Activated B cell treated with CpG ODN at 0.5 μM for 24 hours (primary cell): ENCODE measurements at regions not wholly inside any gene's neighbourhood (a gene's known extent, or its start where the extent isn't known, plus 50 kb on each side); places are given as distances from the start of the nearest gene placed in this dataset.

Experiments used
- ATAC-seq: fragments of 200-7000 bp; cut with Tn5 transposase; one replicate; pipeline ENCODE4 v1.10.0; 2021; ENCODE audit warnings: low read depth, mild to moderate bottlenecking, moderate library complexity
- CTCF ChIA-PET: fragments of 350-600 bp; sonication (Branson Sonifier 250); formaldehyde crosslinking; loops from one replicate; lab custom pipeline; 2021; ENCODE audit warnings: antibody characterized with exemption; lab: Charles Lee
- POLR2A ChIA-PET: fragments of 350-600 bp; sonication (Branson Sonifier 250); formaldehyde crosslinking; loops from one replicate; lab custom pipeline; 2021; ENCODE audit warnings: antibody characterized with exemption; lab: Charles Lee
- DNase-seq: peaks from one replicate; pipeline ENCODE4 v3.0.0; 2022
- H3K27ac Mint-ChIP-seq: one replicate; pipeline ENCODE4 v1.8.0; 2020; ENCODE audit warnings: mixed read lengths
- H3K27me3 Mint-ChIP-seq: one replicate; pipeline ENCODE4 v1.8.0; 2021; ENCODE audit warnings: mixed read lengths
- H3K36me3 Mint-ChIP-seq: one replicate; pipeline ENCODE4 v1.8.0; 2021; ENCODE audit warnings: low read depth, mixed read lengths
- H3K4me1 Mint-ChIP-seq: one replicate; pipeline ENCODE4 v1.8.0; 2021; ENCODE audit warnings: mixed read lengths
- H3K4me3 Mint-ChIP-seq: one replicate; pipeline ENCODE4 v1.8.0; 2020; ENCODE audit warnings: mild to moderate bottlenecking, mixed read lengths
- H3K9me3 Mint-ChIP-seq: one replicate; pipeline ENCODE4 v1.8.0; 2020; ENCODE audit warnings: mixed read lengths
- intact Hi-C: fragments of 100-400 bp; cut with micrococcal nuclease; formaldehyde crosslinking; loops from one replicate; pipeline ENCODE4 v1.15.1; 2024
- TF ChIP-seq, protein P1 (sequence below): fragments of 200-600 bp; IDR thresholded peaks from one replicate; pipeline ENCODE4 v1.8.0; 2022; ENCODE audit warnings: antibody characterized with exemption, mild to moderate bottlenecking

GRCh38 chr1:47564570-47564969, 126.7 kb downstream of the FOXD2 start:
- ChIA-PET CTCF (no interaction called here), POLR2A (no interaction called here)
- Mint-ChIP-seq H3K9me3 (no peaks in the 10 kb centered on the region), H3K27ac (no peak overlapping the region), H3K27me3 (peaks cover 16% of the 10 kb centered on the region), H3K4me3 (no peak overlapping the region), H3K4me1 (no peaks in the 10 kb centered on the region), H3K36me3 (no peaks in the 10 kb centered on the region)
- DNase-seq: no peak
- no peak for ATAC-seq
- intact Hi-C loops: no loop called here
- TF ChIP-seq, protein P1, sequence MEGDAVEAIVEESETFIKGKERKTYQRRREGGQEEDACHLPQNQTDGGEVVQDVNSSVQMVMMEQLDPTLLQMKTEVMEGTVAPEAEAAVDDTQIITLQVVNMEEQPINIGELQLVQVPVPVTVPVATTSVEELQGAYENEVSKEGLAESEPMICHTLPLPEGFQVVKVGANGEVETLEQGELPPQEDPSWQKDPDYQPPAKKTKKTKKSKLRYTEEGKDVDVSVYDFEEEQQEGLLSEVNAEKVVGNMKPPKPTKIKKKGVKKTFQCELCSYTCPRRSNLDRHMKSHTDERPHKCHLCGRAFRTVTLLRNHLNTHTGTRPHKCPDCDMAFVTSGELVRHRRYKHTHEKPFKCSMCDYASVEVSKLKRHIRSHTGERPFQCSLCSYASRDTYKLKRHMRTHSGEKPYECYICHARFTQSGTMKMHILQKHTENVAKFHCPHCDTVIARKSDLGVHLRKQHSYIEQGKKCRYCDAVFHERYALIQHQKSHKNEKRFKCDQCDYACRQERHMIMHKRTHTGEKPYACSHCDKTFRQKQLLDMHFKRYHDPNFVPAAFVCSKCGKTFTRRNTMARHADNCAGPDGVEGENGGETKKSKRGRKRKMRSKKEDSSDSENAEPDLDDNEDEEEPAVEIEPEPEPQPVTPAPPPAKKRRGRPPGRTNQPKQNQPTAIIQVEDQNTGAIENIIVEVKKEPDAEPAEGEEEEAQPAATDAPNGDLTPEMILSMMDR: no peak

- TF ChIP-seq, protein P1: no peak
- CTCF ChIA-PET: no interaction called here
- intact Hi-C loops: no loop called here
- DNase-seq (no peak), ATAC-seq (no peak)
- POLR2A ChIA-PET: no interaction called here
- Mint-ChIP-seq H3K4me3 (no peak overlapping the region), H3K9me3 (no peaks in the 10 kb centered on the region), H3K27ac (no peak overlapping the region), H3K27me3 (peaks cover 16% of the 10 kb centered on the region), H3K4me1 (no peaks in the 10 kb centered on the region), H3K36me3 (no peaks in the 10 kb centered on the region)
Measured at GRCh38 chr1:47565092-47565491, 127.2 kb downstream of the FOXD2 start.

GRCh38 chr1:47565676-47566075, 127.8 kb downstream of the FOXD2 start:
- ATAC-seq: no peak
- Mint-ChIP-seq H3K27ac (no peak overlapping the region), H3K36me3 (no peaks in the 10 kb centered on the region), H3K4me1 (no peaks in the 10 kb centered on the region), H3K9me3 (no peaks in the 10 kb centered on the region), H3K4me3 (no peak overlapping the region), H3K27me3 (peaks cover 13% of the 10 kb centered on the region)
- POLR2A ChIA-PET: no interaction called here
- intact Hi-C loops: no loop called here
- DNase-seq: no peak
- CTCF ChIA-PET: no interaction called here
- TF ChIP-seq, protein P1: no peak

DNA sequence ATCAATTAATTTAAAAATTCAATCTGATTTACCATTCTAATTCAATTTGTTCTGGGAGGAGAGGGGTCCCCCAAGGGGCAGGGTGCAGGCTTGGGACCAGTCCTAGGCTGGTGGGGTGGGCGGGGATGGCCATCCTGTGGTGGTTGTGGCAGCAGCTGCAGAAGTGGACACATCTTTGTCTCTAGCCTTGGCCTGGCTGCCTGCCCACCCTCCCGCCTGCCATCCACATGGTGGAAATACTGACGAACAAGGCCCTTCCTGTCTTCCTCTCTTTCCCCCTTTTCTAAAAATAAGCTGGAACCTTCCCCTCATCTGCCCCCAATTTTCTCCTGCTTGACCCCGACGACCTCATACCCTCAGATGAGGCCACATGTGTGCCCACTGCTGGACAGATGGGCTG, 130.9 kb downstream of the FOXD2 start:
- TF ChIP-seq, protein P1: no peak
- Mint-ChIP-seq H3K9me3 (no peaks in the 10 kb centered on the region), H3K36me3 (no peaks in the 10 kb centered on the region), H3K27me3 (peaks cover 12% of the 10 kb centered on the region), H3K4me1 (no peaks in the 10 kb centered on the region), H3K4me3 (no peak overlapping the region), H3K27ac (no peak overlapping the region)
- POLR2A ChIA-PET: no interaction called here
- intact Hi-C loops: no loop called here
- DNase-seq (no peak), ATAC-seq (no peak)
- CTCF ChIA-PET: no interaction called here

GRCh38 chr1:47569261-47569660, 131.4 kb downstream of the FOXD2 start:
- POLR2A ChIA-PET: no interaction called here
- no peak overlapping the region for H3K27ac Mint-ChIP-seq
- CTCF ChIA-PET: no interaction called here
- ATAC-seq (no peak), DNase-seq (no peak)
- TF ChIP-seq, protein P1: no peak
- intact Hi-C loops: no loop called here
- H3K27me3 Mint-ChIP-seq: peaks cover 16% of the 10 kb centered on the region
- no peaks in the 10 kb centered on the region for H3K4me1 Mint-ChIP-seq
- no peaks in the 10 kb centered on the region for H3K9me3 Mint-ChIP-seq
- no peak overlapping the region for H3K4me3 Mint-ChIP-seq
- H3K36me3 Mint-ChIP-seq: no peaks in the 10 kb centered on the region
